Caco-2 (cell line): ENCODE measurements at regions not wholly inside any gene's neighbourhood (a gene's known extent, or its start where the extent isn't known, plus 50 kb on each side); places are given as distances from the start of the nearest gene placed in this dataset.

Experiments used
- BruUV-seq: library from RNA; stranded (reverse); fragments of 400-500 nt; replicated peaks from 2 replicates; lab custom pipeline; 2021; lab: Mats Ljungman, UMichigan
- CTCF ChIA-PET: fragments of 300-600 bp; sonication (Branson Sonifier 250); formaldehyde crosslinking; loops from one replicate; lab custom pipeline; 2022; ENCODE audit warnings: antibody characterized with exemption; lab: Charles Lee
- POLR2A ChIA-PET: fragments of 300-600 bp; sonication (Branson Sonifier 250); formaldehyde crosslinking; loops from one replicate; lab custom pipeline; 2022; ENCODE audit warnings: antibody characterized with exemption; lab: Charles Lee
- DNase-seq, 2 experiments: peaks; one replicate each; pipeline versions ENCODE4 v3.0.0 to v3.0.0-alpha.2; 2020 to 2022
- H3K27me3 ChIP-seq: replicated peaks from 2 replicates; pipeline ENCODE4 v1.6.0; 2011; ENCODE audit warnings: low read length; ENCODE audit not compliant: control insufficient read depth, insufficient read depth
- H3K36me3 ChIP-seq: 2 replicates; pipeline ENCODE4 v1.5.1; 2011; ENCODE audit warnings: low read length; ENCODE audit not compliant: control insufficient read depth, insufficient read depth
- H3K4me1 ChIP-seq: fragments of 250-450 bp; sonication (Bioruptor Pico); 2 replicates; pipeline ENCODE4 v1.5.1; 2020; ENCODE audit warnings: mild to moderate bottlenecking
- H3K4me3 ChIP-seq: 2 replicates; pipeline ENCODE4 v1.5.1; 2011; ENCODE audit warnings: low read depth, mild to moderate bottlenecking, control low read depth, low read length
- H3K9me3 ChIP-seq: fragments of 250-450 bp; sonication (Bioruptor Pico); 2 replicates; pipeline ENCODE4 v1.5.1; 2020; ENCODE audit warnings: mild to moderate bottlenecking, moderate library complexity
- H3K27ac Mint-ChIP-seq: one replicate; pipeline ENCODE4 v1.8.0; 2022; ENCODE audit warnings: mixed read lengths; ENCODE audit not compliant: unreplicated experiment
- H3K27me3 Mint-ChIP-seq: one replicate; pipeline ENCODE4 v1.8.0; 2022; ENCODE audit warnings: mixed read lengths; ENCODE audit not compliant: insufficient read depth, unreplicated experiment
- H3K36me3 Mint-ChIP-seq: one replicate; pipeline ENCODE4 v1.8.0; 2022; ENCODE audit warnings: mild to moderate bottlenecking, mixed read lengths; ENCODE audit not compliant: insufficient read depth, unreplicated experiment
- H3K4me1 Mint-ChIP-seq: one replicate; pipeline ENCODE4 v1.8.0; 2022; ENCODE audit warnings: low read depth, mixed read lengths; ENCODE audit not compliant: unreplicated experiment
- H3K4me3 Mint-ChIP-seq: one replicate; pipeline ENCODE4 v1.8.0; 2022; ENCODE audit warnings: mild to moderate bottlenecking, moderate library complexity, mixed read lengths; ENCODE audit not compliant: unreplicated experiment
- H3K9me3 Mint-ChIP-seq: one replicate; pipeline ENCODE4 v1.8.0; 2022; ENCODE audit warnings: mixed read lengths; ENCODE audit not compliant: unreplicated experiment
- intact Hi-C: fragments of 100-400 bp; cut with micrococcal nuclease; formaldehyde crosslinking; loops from one replicate; pipeline ENCODE4 v1.10.0; 2022; ENCODE audit not compliant: unreplicated experiment
- TF ChIP-seq, protein P1 (sequence below), 2 experiments: fragments of 200-600 bp in 1 of 2; IDR thresholded peaks; 1 replicate in 1 of 2; 2 replicates in 1 of 2; pipeline versions ENCODE4 v1.5.1 to v1.8.0; 2011 to 2022; ENCODE audit warnings: antibody characterized with exemption in 1 of 2, control low read depth in 1 of 2, inconsistent platforms in 1 of 2, low read depth in 1 of 2, low read length in 1 of 2, mild to moderate bottlenecking in 1 of 2, moderate library complexity in 1 of 2; ENCODE audit not compliant: insufficient read depth in 1 of 2, severe bottlenecking in 1 of 2, unreplicated experiment in 1 of 2

DNA sequence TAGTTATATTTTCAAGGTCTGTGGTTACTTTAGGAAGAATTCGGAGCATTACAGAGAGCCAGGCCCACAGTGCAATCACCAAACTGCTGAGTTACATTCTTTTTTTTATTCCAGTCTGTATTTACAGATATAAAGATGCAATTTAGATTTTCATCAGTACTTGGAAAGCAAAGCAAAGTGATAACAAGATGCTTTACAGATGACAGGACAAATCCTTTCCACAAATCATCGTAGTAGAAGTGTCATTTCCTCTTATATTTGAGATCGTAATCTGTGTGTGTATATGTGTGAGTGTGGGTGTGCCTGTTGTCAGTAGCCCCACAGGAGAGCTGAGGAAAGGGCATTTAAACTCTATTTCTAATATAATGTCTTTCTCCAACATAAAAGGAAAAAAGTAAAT lies 1893.7 kb downstream of the STIM2 start:
- TF ChIP-seq, protein P1, sequence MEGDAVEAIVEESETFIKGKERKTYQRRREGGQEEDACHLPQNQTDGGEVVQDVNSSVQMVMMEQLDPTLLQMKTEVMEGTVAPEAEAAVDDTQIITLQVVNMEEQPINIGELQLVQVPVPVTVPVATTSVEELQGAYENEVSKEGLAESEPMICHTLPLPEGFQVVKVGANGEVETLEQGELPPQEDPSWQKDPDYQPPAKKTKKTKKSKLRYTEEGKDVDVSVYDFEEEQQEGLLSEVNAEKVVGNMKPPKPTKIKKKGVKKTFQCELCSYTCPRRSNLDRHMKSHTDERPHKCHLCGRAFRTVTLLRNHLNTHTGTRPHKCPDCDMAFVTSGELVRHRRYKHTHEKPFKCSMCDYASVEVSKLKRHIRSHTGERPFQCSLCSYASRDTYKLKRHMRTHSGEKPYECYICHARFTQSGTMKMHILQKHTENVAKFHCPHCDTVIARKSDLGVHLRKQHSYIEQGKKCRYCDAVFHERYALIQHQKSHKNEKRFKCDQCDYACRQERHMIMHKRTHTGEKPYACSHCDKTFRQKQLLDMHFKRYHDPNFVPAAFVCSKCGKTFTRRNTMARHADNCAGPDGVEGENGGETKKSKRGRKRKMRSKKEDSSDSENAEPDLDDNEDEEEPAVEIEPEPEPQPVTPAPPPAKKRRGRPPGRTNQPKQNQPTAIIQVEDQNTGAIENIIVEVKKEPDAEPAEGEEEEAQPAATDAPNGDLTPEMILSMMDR (IDR thresholded peaks at IDR 0.05; ENCODE audit: insufficient read depth in 1 of 2, low read depth in 1 of 2, low read length in 1 of 2, severe bottlenecking in 1 of 2, unreplicated experiment in 1 of 2), result no peak
- H3K4me3 Mint-ChIP-seq, result no peak overlapping the region

DNA sequence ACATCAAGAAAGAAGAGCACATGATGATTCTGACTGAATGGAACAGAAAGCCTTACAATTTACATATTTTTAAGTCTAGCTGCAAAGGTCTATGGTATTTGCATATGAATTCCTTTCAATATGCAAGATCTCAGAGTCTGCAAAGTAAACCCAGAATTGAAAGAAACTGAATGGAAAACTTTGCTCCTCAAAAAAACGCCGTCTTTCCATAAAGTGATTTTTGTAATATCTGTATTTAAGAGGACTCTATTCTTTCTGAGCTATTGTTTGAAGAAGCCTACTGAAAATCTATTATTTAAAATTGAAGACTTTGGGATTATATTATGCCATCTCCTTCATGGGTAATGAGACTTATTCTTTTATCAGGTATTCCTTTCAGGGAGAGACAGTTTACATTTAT lies 1894.4 kb downstream of the STIM2 start:
- TF ChIP-seq, protein P1 (IDR thresholded peaks at IDR 0.05; ENCODE audit: insufficient read depth in 1 of 2, low read depth in 1 of 2, low read length in 1 of 2, severe bottlenecking in 1 of 2, unreplicated experiment in 1 of 2), result no peak
- Mint-ChIP-seq H3K9me3 (no peaks in the 10 kb centered on the region), H3K27ac (no peak overlapping the region), H3K36me3 (no peaks in the 10 kb centered on the region), H3K4me1 (no peaks in the 10 kb centered on the region), H3K27me3 (no peaks in the 10 kb centered on the region), H3K4me3 (no peak overlapping the region)
- H3K4me1 ChIP-seq, result no peaks in the 10 kb centered on the region
- H3K4me3 ChIP-seq, result no peak overlapping the region
- no TSS peak for BruUV-seq
- H3K27me3 ChIP-seq, result no peaks in the 10 kb centered on the region
- intact Hi-C loops, result no loop called here
- ChIA-PET CTCF (no interaction called here), POLR2A (no interaction called here)
- H3K36me3 ChIP-seq, result no peaks in the 10 kb centered on the region
- H3K9me3 ChIP-seq, result no peaks in the 10 kb centered on the region
- no peak for DNase-seq

More for the DNA sequence above, 1893.7 kb downstream of the STIM2 start:
- intact Hi-C loops, result no loop called here
- no peaks in the 10 kb centered on the region for H3K9me3 ChIP-seq
- no peaks in the 10 kb centered on the region for H3K4me1 ChIP-seq
- no peaks in the 10 kb centered on the region for H3K27me3 Mint-ChIP-seq
- no peak overlapping the region for H3K4me3 ChIP-seq
- H3K27ac Mint-ChIP-seq, result no peak overlapping the region
- no peaks in the 10 kb centered on the region for H3K27me3 ChIP-seq
- CTCF ChIA-PET, result no interaction called here
- H3K9me3 Mint-ChIP-seq, result no peaks in the 10 kb centered on the region
- H3K4me1 Mint-ChIP-seq, result no peaks in the 10 kb centered on the region
- POLR2A ChIA-PET, result no interaction called here
- DNase-seq, result no peak
- no peaks in the 10 kb centered on the region for H3K36me3 Mint-ChIP-seq
- no peaks in the 10 kb centered on the region for H3K36me3 ChIP-seq
- no TSS peak for BruUV-seq

DNA sequence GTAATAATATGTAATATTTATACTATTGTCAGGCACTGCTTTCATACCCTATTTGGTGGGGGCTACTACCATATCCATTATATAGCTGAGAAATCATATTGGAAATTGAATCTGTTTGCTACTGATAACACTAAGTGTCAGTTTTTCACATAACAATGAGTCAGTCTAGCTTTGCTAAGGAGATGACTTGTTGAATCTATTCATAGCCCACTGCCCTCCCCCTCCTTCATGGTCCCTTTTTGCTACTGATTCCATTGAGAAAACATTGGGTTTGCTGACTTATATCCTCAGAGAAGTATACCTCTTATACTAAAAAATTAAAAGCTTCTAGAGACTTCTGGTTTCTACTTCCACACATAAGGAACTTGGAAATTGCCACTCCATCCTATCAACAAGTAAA lies 1898.4 kb downstream of the STIM2 start:
- TF ChIP-seq, protein P1 (IDR thresholded peaks at IDR 0.05; ENCODE audit: insufficient read depth in 1 of 2, low read depth in 1 of 2, low read length in 1 of 2, severe bottlenecking in 1 of 2, unreplicated experiment in 1 of 2), result no peak
- POLR2A ChIA-PET, result no interaction called here
- H3K27me3 ChIP-seq, result no peaks in the 10 kb centered on the region
- H3K36me3 ChIP-seq, result no peaks in the 10 kb centered on the region
- no peaks in the 10 kb centered on the region for H3K9me3 Mint-ChIP-seq
- intact Hi-C loops, result no loop called here
- no peaks in the 10 kb centered on the region for H3K27me3 Mint-ChIP-seq
- no peaks in the 10 kb centered on the region for H3K9me3 ChIP-seq
- no peak overlapping the region for H3K4me3 ChIP-seq
- H3K4me1 ChIP-seq, result no peaks in the 10 kb centered on the region
- no peaks in the 10 kb centered on the region for H3K4me1 Mint-ChIP-seq
- no peaks in the 10 kb centered on the region for H3K36me3 Mint-ChIP-seq
- H3K4me3 Mint-ChIP-seq, result no peak overlapping the region
- BruUV-seq, result no TSS peak
- CTCF ChIA-PET, result interaction anchor here (0.6 kb wide), 1 partner anchor 1074 kb away, joined by 5 read pairs; no protein-coding TSS in a partner anchor
- no peak for DNase-seq
- no peak overlapping the region for H3K27ac Mint-ChIP-seq
